H9 (cell line): ENCODE measurements at regions not wholly inside any gene's neighbourhood (a gene's known extent, or its start where the extent isn't known, plus 50 kb on each side); places are given as distances from the start of the nearest gene placed in this dataset.

Experiments
- DNase-seq: peaks from one replicate; pipeline ENCODE4 v3.0.0-alpha.2; 2017
- H2AFZ ChIP-seq: one replicate; pipeline ENCODE4 v1.6.1; 2013; ENCODE audit warnings: mild to moderate bottlenecking, low read length, control low read depth, moderate library complexity
- H2AK5ac ChIP-seq: 2 replicates; pipeline ENCODE4 v1.6.1; 2013; ENCODE audit warnings: low read length, control low read depth, mixed read lengths; ENCODE audit not compliant: insufficient read length
- H2BK120ac ChIP-seq: one replicate; pipeline ENCODE4 v1.6.1; 2013; ENCODE audit warnings: low read depth, mild to moderate bottlenecking, low read length, control low read depth, inconsistent platforms; ENCODE audit not compliant: poor library complexity, severe bottlenecking
- H2BK12ac ChIP-seq: 2 replicates; pipeline ENCODE4 v1.6.1; 2013; ENCODE audit warnings: low read length, control low read depth, mixed read lengths, low read depth; ENCODE audit not compliant: insufficient read length
- H2BK15ac ChIP-seq: 2 replicates; pipeline ENCODE4 v1.6.1; 2013; ENCODE audit warnings: low read depth, low read length, control low read depth
- H2BK20ac ChIP-seq: one replicate; pipeline ENCODE4 v1.6.1; 2013; ENCODE audit warnings: low read depth, mild to moderate bottlenecking, low read length, control low read depth, inconsistent platforms; ENCODE audit not compliant: poor library complexity, severe bottlenecking
- H2BK5ac ChIP-seq: 2 replicates; pipeline ENCODE4 v1.6.1; 2013; ENCODE audit warnings: low read length, control low read depth, mixed read lengths; ENCODE audit not compliant: insufficient read length
- H3K14ac ChIP-seq: 2 replicates; pipeline ENCODE4 v1.6.1; 2013; ENCODE audit warnings: low read length, control low read depth; ENCODE audit not compliant: insufficient read depth
- H3K18ac ChIP-seq: 2 replicates; pipeline ENCODE4 v1.6.1; 2013; ENCODE audit warnings: low read depth, mild to moderate bottlenecking, mixed read lengths, low read length, control low read depth; ENCODE audit not compliant: insufficient read length
- H3K23ac ChIP-seq: 2 replicates; pipeline ENCODE4 v1.6.1; 2013; ENCODE audit warnings: low read length, control low read depth, mixed read lengths, low read depth; ENCODE audit not compliant: insufficient read length
- H3K23me2 ChIP-seq: 2 replicates; pipeline ENCODE4 v1.6.1; 2013; ENCODE audit warnings: low read depth, mild to moderate bottlenecking, mixed read lengths, low read length, control low read depth; ENCODE audit not compliant: insufficient read length, poor library complexity, severe bottlenecking
- H3K27ac ChIP-seq: 2 replicates; pipeline ENCODE4 v1.5.1; 2013; ENCODE audit warnings: low read length, control low read depth, mixed read lengths, low read depth; ENCODE audit not compliant: insufficient read length
- H3K27me3 ChIP-seq: 2 replicates; pipeline ENCODE4 v1.6.1; 2013; ENCODE audit warnings: low read length, control low read depth, inconsistent platforms; ENCODE audit not compliant: insufficient read depth
- H3K4ac ChIP-seq: 2 replicates; pipeline ENCODE4 v1.6.1; 2013; ENCODE audit warnings: low read depth, mild to moderate bottlenecking, control low read depth, inconsistent platforms, low read length, moderate library complexity
- H3K4me1 ChIP-seq: 2 replicates; pipeline ENCODE4 v1.6.1; 2013; ENCODE audit warnings: low read length, control low read depth, inconsistent platforms; ENCODE audit not compliant: insufficient read depth
- H3K4me2 ChIP-seq: 2 replicates; pipeline ENCODE4 v1.6.1; 2013; ENCODE audit warnings: low read length, control low read depth, mixed read lengths; ENCODE audit not compliant: insufficient read length, insufficient read depth
- H3K56ac ChIP-seq: 2 replicates; pipeline ENCODE4 v1.6.1; 2013; ENCODE audit warnings: low read depth, mild to moderate bottlenecking, mixed read lengths, low read length, control low read depth; ENCODE audit not compliant: insufficient read length
- H3K79me1 ChIP-seq: 2 replicates; pipeline ENCODE4 v1.6.1; 2013; ENCODE audit warnings: low read depth, mild to moderate bottlenecking, moderate library complexity, low read length, control low read depth, inconsistent platforms; ENCODE audit not compliant: insufficient read depth, poor library complexity, severe bottlenecking
- H3K79me2 ChIP-seq: 2 replicates; pipeline ENCODE4 v1.6.1; 2013; ENCODE audit warnings: low read length, control low read depth, inconsistent platforms; ENCODE audit not compliant: insufficient read depth
- H3K9ac ChIP-seq: 2 replicates; pipeline ENCODE4 v1.6.1; 2013; ENCODE audit warnings: low read length, control low read depth, mixed read lengths; ENCODE audit not compliant: insufficient read length; ENCODE audit errors: extremely low read depth
- H3K9me3 ChIP-seq: one replicate; pipeline ENCODE4 v1.6.1; 2013; ENCODE audit warnings: low read depth, low read length, inconsistent platforms; ENCODE audit not compliant: control insufficient read depth
- H3T11ph ChIP-seq: one replicate; pipeline ENCODE4 v1.6.1; 2013; ENCODE audit warnings: mild to moderate bottlenecking, low read length, control low read depth, inconsistent platforms
- H4K20me1 ChIP-seq: one replicate; pipeline ENCODE4 v1.6.1; 2013; ENCODE audit not compliant: control insufficient read depth, insufficient read length, insufficient read depth
- H4K5ac ChIP-seq: 2 replicates; pipeline ENCODE4 v1.6.1; 2013; ENCODE audit warnings: low read depth, mild to moderate bottlenecking, mixed read lengths, low read length, control low read depth; ENCODE audit not compliant: insufficient read length
- H4K8ac ChIP-seq: replicated peaks from 2 replicates; pipeline ENCODE4 v1.6.1; 2013; ENCODE audit warnings: low read length, control low read depth, mixed read lengths, low read depth; ENCODE audit not compliant: insufficient read length
- H4K91ac ChIP-seq: 2 replicates; pipeline ENCODE4 v1.6.1; 2013; ENCODE audit warnings: low read depth, mild to moderate bottlenecking, moderate library complexity, mixed read lengths, low read length, control low read depth; ENCODE audit not compliant: insufficient read length
- H3K27ac Mint-ChIP-seq, 3 experiments: 2 replicates in 2 of 3; 3 replicates in 1 of 3; pipeline ENCODE4 v1.8.0; 2020 to 2021; ENCODE audit warnings: mixed read lengths in 3 of 3, mild to moderate bottlenecking in 1 of 3, moderate library complexity in 1 of 3
- H3K27me3 Mint-ChIP-seq: 2 replicates; pipeline ENCODE4 v1.8.0; 2021; ENCODE audit warnings: low read depth, mild to moderate bottlenecking, moderate library complexity, mixed read lengths
- H3K36me3 Mint-ChIP-seq, 3 experiments: 2 replicates in 2 of 3; 3 replicates in 1 of 3; pipeline ENCODE4 v1.8.0; 2020 to 2021; ENCODE audit warnings: low read depth in 3 of 3, mixed read lengths in 3 of 3; ENCODE audit not compliant: insufficient read depth in 1 of 3
- H3K4me1 Mint-ChIP-seq, 2 experiments: 2 replicates each; pipeline ENCODE4 v1.8.0; 2020; ENCODE audit warnings: mixed read lengths in 2 of 2
- H3K4me3 Mint-ChIP-seq, 2 experiments: 2 replicates in 1 of 2; 3 replicates in 1 of 2; pipeline ENCODE4 v1.8.0; 2020 to 2021; ENCODE audit warnings: mild to moderate bottlenecking in 2 of 2, mixed read lengths in 2 of 2, moderate library complexity in 1 of 2
- H3K9me3 Mint-ChIP-seq, 2 experiments: 2 replicates in 1 of 2; 3 replicates in 1 of 2; pipeline ENCODE4 v1.8.0; 2020; ENCODE audit warnings: mild to moderate bottlenecking in 2 of 2, mixed read lengths in 2 of 2, moderate library complexity in 1 of 2
- CTCF ChIP-seq: fragments of 200-600 bp; sonication (generic); conservative IDR thresholded peaks from 3 replicates; pipeline ENCODE4 v1.8.0; 2021; ENCODE audit warnings: antibody characterized with exemption, mild to moderate bottlenecking

GRCh38 chr5:51484326-51484725 is 101.1 kb downstream of the ISL1 start:
- no peaks in the 10 kb centered on the region for H3K79me1 ChIP-seq
- no peaks in the 10 kb centered on the region for H3K27me3 ChIP-seq
- no peak overlapping the region for H3K18ac ChIP-seq
- no peaks in the 10 kb centered on the region for H3K9me3 ChIP-seq
- H2BK15ac ChIP-seq, result no peak overlapping the region
- no peak overlapping the region for H4K8ac ChIP-seq
- no peaks in the 10 kb centered on the region for H3K23me2 ChIP-seq
- no peak overlapping the region for H4K5ac ChIP-seq
- H2BK5ac ChIP-seq, result no peak overlapping the region
- H2AK5ac ChIP-seq, result no peak overlapping the region
- no peak overlapping the region for H2BK12ac ChIP-seq
- H3T11ph ChIP-seq, result no peak overlapping the region
- TF ChIP-seq CTCF, result no peak
- no peaks in the 10 kb centered on the region for H4K20me1 ChIP-seq
- Mint-ChIP-seq H3K27ac (no peak overlapping the region), H3K4me1 (peaks cover 0 to 5% of the 10 kb centered on the region in 2 experiments; a peak in 1 of 4 replicates), H3K4me3 (no peak overlapping the region), H3K9me3 (no peaks in the 10 kb centered on the region), H3K36me3 (no peaks in the 10 kb centered on the region), H3K27me3 (no peaks in the 10 kb centered on the region; the same call in 1 of the 2 replicates)
- H3K9ac ChIP-seq, result no peak overlapping the region
- no peak overlapping the region for H3K27ac ChIP-seq
- no peak for DNase-seq
- no peak overlapping the region for H2AFZ ChIP-seq
- H3K79me2 ChIP-seq, result no peaks in the 10 kb centered on the region
- no peak overlapping the region for H3K4ac ChIP-seq
- H4K91ac ChIP-seq, result no peak overlapping the region
- no peak overlapping the region for H3K56ac ChIP-seq
- H3K4me1 ChIP-seq, result no peaks in the 10 kb centered on the region
- H3K23ac ChIP-seq, result no peak overlapping the region
- no peak overlapping the region for H3K4me2 ChIP-seq
- H2BK120ac ChIP-seq, result no peak overlapping the region
- H3K14ac ChIP-seq, result no peak overlapping the region
- H2BK20ac ChIP-seq, result no peak overlapping the region
